Type B pancreatic cell (in vitro differentiated cells): ENCODE measurements at regions not wholly inside any gene's neighbourhood (a gene's known extent, or its start where the extent isn't known, plus 50 kb on each side); places are given as distances from the start of the nearest gene placed in this dataset.
A peak's percentile ranks its signal among the peaks of the same experiment; 100 is the strongest.

ENCODE experiments used
- DNase-seq: peaks from one replicate; pipeline ENCODE4 v3.0.0; 2021; ENCODE audit warnings: mixed read lengths; ENCODE audit not compliant: unreplicated experiment; ENCODE audit errors: extremely low spot score
- H3K27ac Mint-ChIP-seq: 2 replicates; pipeline ENCODE4 v1.8.0; 2021; ENCODE audit warnings: mild to moderate bottlenecking, mixed read lengths
- H3K27me3 Mint-ChIP-seq: 2 replicates; pipeline ENCODE4 v1.8.0; 2021; ENCODE audit warnings: mixed read lengths
- H3K36me3 Mint-ChIP-seq: 2 replicates; pipeline ENCODE4 v1.8.0; 2021; ENCODE audit warnings: mixed read lengths
- H3K4me1 Mint-ChIP-seq: one replicate; pipeline ENCODE4 v1.8.0; 2021; ENCODE audit warnings: mixed read lengths; ENCODE audit not compliant: unreplicated experiment
- H3K4me3 Mint-ChIP-seq: 2 replicates; pipeline ENCODE4 v1.8.0; 2021; ENCODE audit warnings: mild to moderate bottlenecking, mixed read lengths
- H3K9me3 Mint-ChIP-seq: 2 replicates; pipeline ENCODE4 v1.8.0; 2021; ENCODE audit warnings: mixed read lengths
- CTCF ChIP-seq: fragments of 200-600 bp; sonication (generic); conservative IDR thresholded peaks from 2 replicates; pipeline ENCODE4 v1.5.0; 2021; ENCODE audit warnings: antibody characterized with exemption, mild to moderate bottlenecking

GRCh38 chr2:236912326-236913120, 173.2 kb upstream of the COPS8 start:
- H3K4me1 Mint-ChIP-seq, result peaks cover 26% of the 10 kb centered on the region
- no peaks in the 10 kb centered on the region for H3K36me3 Mint-ChIP-seq
- DNase-seq, result no peak
- H3K4me3 Mint-ChIP-seq, result peak overlapping the region; percentile 40
- TF ChIP-seq CTCF, result no peak
- H3K9me3 Mint-ChIP-seq, result no peaks in the 10 kb centered on the region
- no peaks in the 10 kb centered on the region for H3K27me3 Mint-ChIP-seq
- no peak overlapping the region for H3K27ac Mint-ChIP-seq

GRCh38 chr2:236915186-236915585, 170.5 kb upstream of the COPS8 start:
- H3K9me3 Mint-ChIP-seq, result peaks cover 7% of the 10 kb centered on the region
- H3K27me3 Mint-ChIP-seq, result peaks cover 3% of the 10 kb centered on the region
- peaks cover 23% of the 10 kb centered on the region for H3K4me1 Mint-ChIP-seq
- no peak for DNase-seq
- H3K27ac Mint-ChIP-seq, result no peak overlapping the region
- H3K4me3 Mint-ChIP-seq, result no peak overlapping the region
- TF ChIP-seq CTCF, result no peak
- no peaks in the 10 kb centered on the region for H3K36me3 Mint-ChIP-seq

GRCh38 chr2:236915726-236916125, 170.0 kb upstream of the COPS8 start:
- peaks cover 22% of the 10 kb centered on the region for H3K4me1 Mint-ChIP-seq
- H3K36me3 Mint-ChIP-seq, result no peaks in the 10 kb centered on the region
- no peak for TF ChIP-seq CTCF

GRCh38 chr2:236916181-236916580, 169.5 kb upstream of the COPS8 start:
- Mint-ChIP-seq H3K4me3 (no peak overlapping the region), H3K36me3 (no peaks in the 10 kb centered on the region), H3K9me3 (peaks cover 7% of the 10 kb centered on the region), H3K4me1 (peaks cover 18% of the 10 kb centered on the region), H3K27ac (no peak overlapping the region), H3K27me3 (peaks cover 3% of the 10 kb centered on the region)
- no peak for TF ChIP-seq CTCF
- DNase-seq, result no peak

More at GRCh38 chr2:236915726-236916125, 170.0 kb upstream of the COPS8 start:
- no peak for DNase-seq
- Mint-ChIP-seq H3K9me3 (peaks cover 7% of the 10 kb centered on the region), H3K4me3 (no peak overlapping the region), H3K27me3 (peaks cover 3% of the 10 kb centered on the region), H3K27ac (no peak overlapping the region)

GRCh38 chr2:236916651-236917050, 169.0 kb upstream of the COPS8 start:
- no peaks in the 10 kb centered on the region for H3K36me3 Mint-ChIP-seq
- H3K4me1 Mint-ChIP-seq, result peaks cover 17% of the 10 kb centered on the region
- TF ChIP-seq CTCF, result no peak
- DNase-seq, result no peak
- H3K27ac Mint-ChIP-seq, result no peak overlapping the region
- peaks cover 7% of the 10 kb centered on the region for H3K9me3 Mint-ChIP-seq
- no peak overlapping the region for H3K4me3 Mint-ChIP-seq
- peaks cover 3% of the 10 kb centered on the region for H3K27me3 Mint-ChIP-seq
